ENCODE measurements at regions not wholly inside any gene's neighbourhood (a gene's known extent, or its start where the extent isn't known, plus 50 kb on each side); places are given as distances from the start of the nearest gene placed in this dataset.

- TF ChIP-seq JUND (IDR thresholded peaks at IDR 0.05; ENCODE audit: borderline replicate concordance, low read depth, low read length) (no peak), JUND (tag; IDR thresholded peaks at IDR 0.05; ENCODE audit: borderline replicate concordance, low read depth, low read length) (no peak), POLR2A (conservative IDR thresholded peaks at IDR 0.05) (no peak), CTCF (IDR thresholded peaks at IDR 0.05 in 2 of 3, conservative IDR thresholded peaks at IDR 0.05 in 1 of 3; ENCODE audit: insufficient read depth in 2 of 3, low read depth in 1 of 3, low read length in 3 of 3) (no peak), MGA (IDR thresholded peaks at IDR 0.05) (no peak), EP300 (IDR thresholded peaks at IDR 0.05; ENCODE audit: low read length) (no peak), CBX2 (IDR thresholded peaks at IDR 0.05; ENCODE audit: insufficient read depth, low read length, poor library complexity, severe bottlenecking) (no peak), EZH2 (IDR thresholded peaks at IDR 0.05; ENCODE audit: borderline replicate concordance, low read depth, low read length) (no peak), FOXP4 (CRISPR knock-in tag; IDR thresholded peaks at IDR 0.05; ENCODE audit: borderline replicate concordance) (no peak), ZNF184 (CRISPR knock-in tag; IDR thresholded peaks at IDR 0.05) (no peak), HDAC6 (IDR thresholded peaks at IDR 0.05; ENCODE audit: low read depth, low read length) (no peak), POLR2AphosphoS5 (IDR thresholded peaks at IDR 0.05; ENCODE audit: control insufficient read depth, insufficient read depth, low read depth, low read length) (no peak), KAT7 (CRISPR knock-in tag; IDR thresholded peaks at IDR 0.05; ENCODE audit: borderline replicate concordance) (no peak), ZNF785 (CRISPR knock-in tag; IDR thresholded peaks at IDR 0.05) (no peak)
Measured at GRCh38 chr14:46788994-46789393, 137.4 kb upstream of the RPL10L start.
